Stimulated activated CD4-positive, alpha-beta T cell treated with anti-CD3 and anti-CD28 coated beads, TNF-alpha, amount 100 ng/mL, for 4 hours (primary cell): ENCODE measurements at regions not wholly inside any gene's neighbourhood (a gene's known extent, or its start where the extent isn't known, plus 50 kb on each side); places are given as distances from the start of the nearest gene placed in this dataset.
A peak's percentile ranks its signal among the peaks of the same experiment; 100 is the strongest.

Experiments
- DNase-seq, 3 experiments: peaks; one replicate each; pipeline ENCODE4 v3.0.0-alpha.2; 2020; ENCODE audit warnings: low read depth in 3 of 3

- no peak for DNase-seq
Measured at GRCh38 chr2:64221935-64222334, 77.7 kb upstream of the PELI1 start.

GRCh38 chr2:64222351-64222750, 78.1 kb upstream of the PELI1 start:
- no peak for DNase-seq

GRCh38 chr2:64223055-64223454, 78.8 kb upstream of the PELI1 start:
- DNase-seq, result no peak

- peak in 1 of 3 experiments; percentile 6 for DNase-seq
Measured at GRCh38 chr2:64225491-64225890, 81.3 kb upstream of the PELI1 start.

- DNase-seq, result no peak
Measured at GRCh38 chr2:64226611-64227010, 82.4 kb upstream of the PELI1 start.

- no peak for DNase-seq
Measured at GRCh38 chr2:64227603-64228125, 83.4 kb upstream of the PELI1 start.

- peak; percentile 21 to 40 (median 36) for DNase-seq
Measured at GRCh38 chr2:64228126-64228678, 84.0 kb upstream of the PELI1 start.

- DNase-seq, result no peak
Measured at GRCh38 chr2:64228918-64229317, 84.7 kb upstream of the PELI1 start.

- no peak for DNase-seq
Measured at GRCh38 chr2:64230540-64230939, 86.3 kb upstream of the PELI1 start.

- DNase-seq, result no peak
Measured at GRCh38 chr2:64232266-64232665, 88.0 kb upstream of the PELI1 start.

GRCh38 chr2:64233376-64233922, 89.2 kb upstream of the PELI1 start:
- DNase-seq, result no peak

GRCh38 chr2:64234150-64234549, 89.9 kb upstream of the PELI1 start:
- no peak for DNase-seq

GRCh38 chr2:64234785-64235184, 90.6 kb upstream of the PELI1 start:
- DNase-seq, result no peak

GRCh38 chr2:64237266-64237665, 93.0 kb upstream of the PELI1 start:
- no peak for DNase-seq

- DNase-seq, result no peak
Measured at GRCh38 chr2:64238799-64239198, 94.6 kb upstream of the PELI1 start.

- no peak for DNase-seq
Measured at GRCh38 chr2:64243081-64244036, 99.1 kb upstream of the PELI1 start.

- DNase-seq, result no peak
Measured at GRCh38 chr2:64244037-64244416, 99.8 kb upstream of the PELI1 start.

GRCh38 chr2:64245631-64246030, 101.4 kb upstream of the PELI1 start:
- no peak for DNase-seq

- no peak for DNase-seq
Measured at GRCh38 chr2:64246962-64247361, 102.7 kb upstream of the PELI1 start.

GRCh38 chr2:64249426-64249825, 105.2 kb upstream of the PELI1 start:
- DNase-seq, result no peak

- DNase-seq, result no peak
Measured at GRCh38 chr2:64250063-64250462, 105.8 kb upstream of the PELI1 start.

- DNase-seq, result no peak
Measured at GRCh38 chr2:64250751-64251423, 106.7 kb upstream of the PELI1 start.
